PC-3 (cell line): ENCODE measurements at regions not wholly inside any gene's neighbourhood (a gene's known extent, or its start where the extent isn't known, plus 50 kb on each side); places are given as distances from the start of the nearest gene placed in this dataset.
A peak's percentile ranks its signal among the peaks of the same experiment; 100 is the strongest.

Source experiments
- ATAC-seq: fragments of 200-7000 bp; cut with Tn5 transposase; 2 replicates; pipeline ENCODE4 v1.9.1; 2020; ENCODE audit warnings: mild to moderate bottlenecking, moderate library complexity
- BruUV-seq: library from RNA; stranded (reverse); fragments of 400-500 nt; replicated peaks from 2 replicates; lab custom pipeline; 2021; lab: Mats Ljungman, UMichigan
- CTCF ChIA-PET: fragments of 300-600 bp; sonication (Branson Sonifier 250); formaldehyde crosslinking; loops from one replicate; lab custom pipeline; 2022; ENCODE audit warnings: antibody characterized with exemption; lab: Charles Lee
- POLR2A ChIA-PET: fragments of 300-600 bp; sonication (Branson Sonifier 250); formaldehyde crosslinking; loops from one replicate; lab custom pipeline; 2022; ENCODE audit warnings: antibody characterized with exemption; ENCODE audit not compliant: unreplicated experiment; lab: Charles Lee
- DNase-seq: peaks from one replicate; pipeline ENCODE4 v3.0.0-alpha.2; 2015
- H2AFZ ChIP-seq: fragments of 300-600 bp; sonication (generic); 2 replicates; pipeline ENCODE4 v1.6.0; 2016; ENCODE audit warnings: antibody characterized with exemption, low read length
- H3F3A ChIP-seq: fragments of 300-600 bp; sonication (generic); one replicate; pipeline ENCODE4 v1.6.0; 2017; ENCODE audit warnings: antibody characterized with exemption, low read length, control low read depth, mild to moderate bottlenecking; ENCODE audit not compliant: unreplicated experiment
- H3K27ac ChIP-seq: fragments of 300-600 bp; sonication (generic); 2 replicates; pipeline ENCODE4 v1.5.1; 2016; ENCODE audit warnings: mild to moderate bottlenecking, low read length
- H3K27me3 ChIP-seq: fragments of 300-600 bp; sonication (generic); 2 replicates; pipeline ENCODE4 v1.6.1; 2016; ENCODE audit warnings: low read length, mixed read lengths
- H3K36me3 ChIP-seq: fragments of 300-600 bp; sonication (generic); 2 replicates; pipeline ENCODE4 v1.6.1; 2016; ENCODE audit warnings: low read depth, mixed run types, low read length, mixed read lengths
- H3K4me1 ChIP-seq: fragments of 300-600 bp; sonication (generic); 2 replicates; pipeline ENCODE4 v1.5.1; 2016; ENCODE audit warnings: low read length; ENCODE audit not compliant: insufficient read depth
- H3K4me2 ChIP-seq: fragments of 300-600 bp; sonication (generic); 2 replicates; pipeline ENCODE4 v1.6.0; 2016; ENCODE audit warnings: low read length
- H3K4me3 ChIP-seq: fragments of 300-600 bp; sonication (generic); 2 replicates; pipeline ENCODE4 v1.5.1; 2016; ENCODE audit warnings: mild to moderate bottlenecking, low read length, mixed read lengths
- H3K79me2 ChIP-seq: fragments of 300-600 bp; sonication (generic); 2 replicates; pipeline ENCODE4 v1.6.1; 2017; ENCODE audit warnings: low read length, mixed read lengths
- H3K9ac ChIP-seq: fragments of 300-600 bp; sonication (generic); 2 replicates; pipeline ENCODE4 v1.6.0; 2016; ENCODE audit warnings: mild to moderate bottlenecking, low read length
- H3K9me2 ChIP-seq: fragments of 300-600 bp; sonication (generic); replicated peaks from 2 replicates; pipeline ENCODE4 v1.6.1; 2016; ENCODE audit warnings: mixed run types, low read length, mixed read lengths
- H3K9me3 ChIP-seq: fragments of 300-600 bp; sonication (generic); 2 replicates; pipeline ENCODE4 v1.6.1; 2016; ENCODE audit warnings: low read length, mixed read lengths
- H4K20me1 ChIP-seq: fragments of 300-600 bp; sonication (generic); 2 replicates; pipeline ENCODE4 v1.6.1; 2016; ENCODE audit warnings: low read length, mixed read lengths
- EZH2 ChIP-seq: fragments of 300-600 bp; sonication (generic); IDR thresholded peaks from one replicate; pipeline ENCODE4 v1.6.1; 2017; ENCODE audit warnings: antibody characterized with exemption, mild to moderate bottlenecking, low read length; ENCODE audit not compliant: unreplicated experiment
- EZH2phosphoT487 ChIP-seq: fragments of 300-600 bp; sonication (generic); IDR thresholded peaks from 2 replicates; pipeline ENCODE4 v1.6.1; 2018; ENCODE audit warnings: mild to moderate bottlenecking, antibody characterized with exemption, low read length, borderline replicate concordance
- intact Hi-C: fragments of 100-400 bp; cut with micrococcal nuclease; formaldehyde crosslinking; loops from 2 replicates; pipeline ENCODE4 v1.9.0; 2023
- TF ChIP-seq, protein P1 (sequence below): fragments of 300-600 bp; sonication (generic); conservative IDR thresholded peaks from 2 replicates; pipeline ENCODE4 v1.5.1; 2017; ENCODE audit warnings: antibody characterized with exemption, low read depth, mild to moderate bottlenecking, low read length

DNA sequence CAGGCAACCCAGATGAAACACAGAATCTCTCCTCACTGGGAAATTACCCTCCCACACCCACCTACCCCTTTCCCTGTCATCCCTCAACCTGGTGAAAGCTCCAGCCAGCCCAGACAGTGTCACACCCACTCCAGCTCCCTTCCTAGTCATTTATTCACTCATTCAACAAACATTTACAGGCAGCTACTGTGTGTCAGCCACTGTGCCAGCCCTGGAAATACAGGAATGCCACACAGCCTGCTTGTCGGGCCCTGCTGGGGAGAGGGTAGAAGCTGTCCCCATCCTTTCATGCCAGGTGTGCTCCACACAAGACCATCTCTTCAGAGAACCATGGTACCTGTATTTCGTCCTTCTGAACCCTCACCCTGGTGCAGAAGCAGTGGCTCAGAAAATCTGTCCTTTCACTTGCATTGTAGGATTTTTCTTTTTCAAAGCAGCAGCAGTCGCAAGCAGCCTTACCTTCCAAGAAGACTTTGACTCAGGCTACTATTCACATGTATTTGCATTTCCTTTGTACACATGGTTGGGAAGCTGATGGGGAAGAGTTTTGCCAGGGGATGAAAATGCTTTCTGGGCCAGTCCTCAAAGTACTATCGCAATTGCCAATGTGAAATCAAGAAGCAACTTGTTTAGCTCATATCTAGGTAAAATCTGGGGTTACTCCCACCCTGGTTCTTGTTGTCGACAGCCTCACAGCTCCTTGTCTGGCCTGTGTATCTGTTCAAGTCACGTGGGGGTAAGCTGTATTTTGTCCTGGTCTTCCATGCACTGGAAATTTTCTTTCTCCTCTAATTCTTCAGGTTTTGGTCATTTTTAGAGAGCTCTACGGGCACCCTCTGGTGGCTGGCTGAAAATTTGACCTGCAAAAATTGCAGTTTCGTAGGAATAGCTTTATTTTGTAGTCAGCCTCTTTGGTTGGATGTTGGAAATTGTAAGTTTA is 147.4 kb upstream of the EGLN3 start:
- intact Hi-C loops: loop anchor here (1.0 to 10.0 kb wide), 5 partner anchors 130 to 1522 kb away; no protein-coding TSS in a partner anchor
- POLR2A ChIA-PET: no interaction called here
- Histone ChIP-seq H3K9ac (no peak overlapping the region), H3K79me2 (no peaks in the 10 kb centered on the region), H3K27ac (no peak overlapping the region), H3K9me2 (no peaks in the 10 kb centered on the region), H3K4me3 (no peak overlapping the region), H3K4me2 (peak overlapping the region; percentile 29), H4K20me1 (no peaks in the 10 kb centered on the region), H3K9me3 (no peaks in the 10 kb centered on the region), H3K27me3 (no peaks in the 10 kb centered on the region), H3F3A (no peaks in the 10 kb centered on the region), H3K36me3 (no peaks in the 10 kb centered on the region), H3K4me1 (peaks cover 17% of the 10 kb centered on the region), H2AFZ (no peak overlapping the region)
- ATAC-seq (peak; percentile 88), DNase-seq (peak; percentile 79)
- no TSS peak for BruUV-seq
- TF ChIP-seq, protein P1, sequence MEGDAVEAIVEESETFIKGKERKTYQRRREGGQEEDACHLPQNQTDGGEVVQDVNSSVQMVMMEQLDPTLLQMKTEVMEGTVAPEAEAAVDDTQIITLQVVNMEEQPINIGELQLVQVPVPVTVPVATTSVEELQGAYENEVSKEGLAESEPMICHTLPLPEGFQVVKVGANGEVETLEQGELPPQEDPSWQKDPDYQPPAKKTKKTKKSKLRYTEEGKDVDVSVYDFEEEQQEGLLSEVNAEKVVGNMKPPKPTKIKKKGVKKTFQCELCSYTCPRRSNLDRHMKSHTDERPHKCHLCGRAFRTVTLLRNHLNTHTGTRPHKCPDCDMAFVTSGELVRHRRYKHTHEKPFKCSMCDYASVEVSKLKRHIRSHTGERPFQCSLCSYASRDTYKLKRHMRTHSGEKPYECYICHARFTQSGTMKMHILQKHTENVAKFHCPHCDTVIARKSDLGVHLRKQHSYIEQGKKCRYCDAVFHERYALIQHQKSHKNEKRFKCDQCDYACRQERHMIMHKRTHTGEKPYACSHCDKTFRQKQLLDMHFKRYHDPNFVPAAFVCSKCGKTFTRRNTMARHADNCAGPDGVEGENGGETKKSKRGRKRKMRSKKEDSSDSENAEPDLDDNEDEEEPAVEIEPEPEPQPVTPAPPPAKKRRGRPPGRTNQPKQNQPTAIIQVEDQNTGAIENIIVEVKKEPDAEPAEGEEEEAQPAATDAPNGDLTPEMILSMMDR: peak; percentile 89
- no peak for TF ChIP-seq EZH2
- TF ChIP-seq EZH2phosphoT487: no peak
- CTCF ChIA-PET: interaction anchor here (0.6 to 2.7 kb wide), 20 partner anchors 9 to 305 kb away, joined by 3 to 33 read pairs (median 4); no protein-coding TSS in a partner anchor

DNA sequence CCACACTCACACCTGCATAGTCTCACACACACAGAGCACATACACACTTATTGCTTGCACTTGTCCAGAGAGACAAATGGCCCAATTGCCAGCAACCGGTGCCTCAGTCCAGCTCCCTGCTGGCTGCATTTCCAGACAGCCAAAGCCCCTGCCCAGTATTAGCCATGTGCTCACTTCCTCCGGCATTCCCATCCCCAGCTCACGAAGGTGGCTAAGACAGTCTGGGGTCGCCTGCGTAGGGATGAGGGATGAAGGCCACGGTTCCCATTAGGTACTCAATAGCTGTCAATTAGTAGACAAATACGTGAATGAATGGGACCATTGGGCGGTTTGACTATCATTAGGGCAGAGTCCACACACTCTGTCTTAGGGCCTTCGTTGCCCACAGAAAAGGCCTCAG is 146.8 kb upstream of the EGLN3 start:
- Histone ChIP-seq H3K9me2 (no peaks in the 10 kb centered on the region), H2AFZ (no peak overlapping the region), H3K27ac (no peak overlapping the region), H3K4me1 (peaks cover 17% of the 10 kb centered on the region), H3F3A (no peaks in the 10 kb centered on the region), H3K9ac (no peak overlapping the region), H3K9me3 (no peaks in the 10 kb centered on the region), H3K4me2 (peak overlapping the region; percentile 29), H3K79me2 (no peaks in the 10 kb centered on the region), H3K27me3 (no peaks in the 10 kb centered on the region), H3K36me3 (no peaks in the 10 kb centered on the region), H4K20me1 (no peaks in the 10 kb centered on the region), H3K4me3 (no peak overlapping the region)
- TF ChIP-seq, protein P1: no peak
- TF ChIP-seq EZH2phosphoT487: no peak
- no peak for TF ChIP-seq EZH2
- no TSS peak for BruUV-seq
- ATAC-seq: no peak
- intact Hi-C loops: loop anchor here (1.0 to 10.0 kb wide), 5 partner anchors 131 to 1521 kb away; no protein-coding TSS in a partner anchor
- CTCF ChIA-PET: interaction anchor here (1.1 to 2.7 kb wide), 5 partner anchors 204 to 259 kb away, joined by 4 to 33 read pairs (median 9); no protein-coding TSS in a partner anchor
- POLR2A ChIA-PET: no interaction called here
- no peak for DNase-seq
